ENCODE measurements at regions not wholly inside any gene's neighbourhood (a gene's known extent, or its start where the extent isn't known, plus 50 kb on each side); places are given as distances from the start of the nearest gene placed in this dataset.

DNA sequence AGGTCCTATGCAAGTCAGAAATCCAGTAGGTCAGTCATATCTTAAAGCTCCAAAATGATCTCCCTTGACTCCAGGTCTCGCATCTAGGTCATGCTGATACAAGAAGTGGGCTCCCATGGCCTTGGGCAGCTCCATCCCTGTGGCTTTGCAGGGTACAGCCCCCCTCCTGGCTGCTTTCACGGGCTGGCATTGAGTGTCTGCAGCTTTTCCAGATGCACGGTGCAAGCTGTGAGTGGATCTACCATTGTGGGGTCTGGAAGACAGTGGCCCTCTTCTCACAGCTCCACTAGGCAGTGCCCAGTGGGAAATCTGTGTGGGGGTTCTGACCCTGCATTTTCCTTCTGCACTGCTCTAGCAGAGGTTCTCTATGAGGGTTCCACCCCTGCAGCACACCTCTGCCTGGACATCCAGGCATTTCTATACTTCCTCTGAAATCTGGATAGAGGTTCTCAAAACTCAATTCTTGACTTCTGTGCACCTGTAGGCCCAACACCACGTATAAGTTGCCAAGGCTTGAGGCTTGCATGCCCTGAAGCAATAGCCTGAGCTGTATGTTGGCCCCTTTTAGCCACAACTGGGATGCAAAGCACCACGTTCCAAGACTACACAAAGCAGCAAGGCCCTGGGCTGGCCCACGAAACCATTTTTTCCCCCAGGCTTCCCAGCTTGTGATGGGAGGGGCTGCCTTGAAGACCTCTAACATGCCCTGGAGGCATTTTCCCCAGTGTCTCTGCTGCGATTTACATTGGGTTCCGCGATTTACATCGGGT is 472.7 kb downstream of the NPHP4 start:
- DNase-seq = no peak

DNA sequence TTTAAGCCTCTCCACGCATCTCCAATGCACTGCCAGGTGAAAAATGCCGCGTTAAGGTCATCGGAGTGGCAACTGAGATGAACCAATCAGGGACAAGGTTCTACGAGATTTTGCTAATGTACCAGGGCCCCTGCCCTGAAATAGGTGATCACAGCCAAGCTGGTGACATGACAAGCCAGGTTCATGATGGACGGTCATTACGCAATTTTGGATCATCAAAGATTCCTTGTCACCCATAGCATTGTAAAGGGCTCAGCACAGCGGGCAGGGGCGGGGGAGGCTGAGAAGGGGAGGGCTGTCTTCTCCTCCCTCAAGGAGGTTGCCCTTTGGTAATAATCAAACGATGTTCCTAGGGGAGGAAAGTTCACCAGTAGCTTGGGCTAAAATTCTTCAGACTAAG is 475.5 kb downstream of the NPHP4 start:
- DNase-seq = no peak

DNA sequence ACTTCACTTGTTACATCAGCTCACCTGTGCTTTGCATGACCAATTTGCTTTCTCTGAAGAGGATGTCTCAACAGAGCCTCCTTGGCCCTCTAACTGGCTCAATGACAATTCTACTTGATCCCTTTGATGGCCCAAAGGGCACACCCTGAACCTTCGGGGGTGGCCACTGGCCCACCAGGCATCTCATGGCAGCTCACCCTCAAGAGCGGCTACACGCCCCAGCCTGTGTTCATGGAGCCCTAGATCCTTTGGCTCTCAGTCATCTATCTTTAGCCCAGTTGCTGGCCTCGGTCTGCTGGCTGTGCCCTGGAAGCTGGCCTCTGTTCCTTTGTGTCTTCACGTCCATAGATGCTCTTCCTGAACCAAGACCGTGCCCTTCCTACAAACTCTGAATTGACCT is 476.7 kb downstream of the NPHP4 start:
- no peak for DNase-seq

DNA sequence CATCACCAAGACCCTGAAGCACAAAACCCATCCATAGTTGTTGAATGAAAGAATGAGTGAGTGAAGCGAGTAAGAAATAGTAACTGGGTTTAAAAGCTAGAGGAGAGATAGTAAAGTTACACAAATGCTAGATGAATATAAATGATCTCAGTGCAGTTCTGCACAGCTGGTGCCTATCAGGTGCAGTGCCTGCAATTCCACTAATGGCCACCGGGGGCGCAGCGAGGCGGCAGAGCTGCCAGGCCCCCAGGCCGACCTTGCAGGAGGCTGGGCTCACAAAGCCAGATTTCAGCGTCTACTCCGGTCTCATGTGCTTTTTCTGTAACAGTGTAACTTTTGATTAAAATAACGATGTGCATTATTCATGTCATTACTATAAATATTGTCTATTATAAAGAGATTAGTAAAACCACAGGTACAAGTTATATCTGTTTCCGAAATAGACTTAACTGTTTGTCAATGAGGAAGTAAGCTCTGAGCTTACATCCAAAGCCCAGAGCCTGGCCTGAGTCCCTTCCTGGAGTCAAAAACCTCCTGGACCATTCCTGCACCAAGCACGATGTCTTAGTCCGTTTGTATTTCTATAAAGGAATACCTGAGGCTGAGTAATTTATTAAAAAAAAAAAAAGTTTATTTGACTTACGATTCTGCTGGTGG is 477.6 kb downstream of the NPHP4 start:
- DNase-seq = peak; percentile 20

DNA sequence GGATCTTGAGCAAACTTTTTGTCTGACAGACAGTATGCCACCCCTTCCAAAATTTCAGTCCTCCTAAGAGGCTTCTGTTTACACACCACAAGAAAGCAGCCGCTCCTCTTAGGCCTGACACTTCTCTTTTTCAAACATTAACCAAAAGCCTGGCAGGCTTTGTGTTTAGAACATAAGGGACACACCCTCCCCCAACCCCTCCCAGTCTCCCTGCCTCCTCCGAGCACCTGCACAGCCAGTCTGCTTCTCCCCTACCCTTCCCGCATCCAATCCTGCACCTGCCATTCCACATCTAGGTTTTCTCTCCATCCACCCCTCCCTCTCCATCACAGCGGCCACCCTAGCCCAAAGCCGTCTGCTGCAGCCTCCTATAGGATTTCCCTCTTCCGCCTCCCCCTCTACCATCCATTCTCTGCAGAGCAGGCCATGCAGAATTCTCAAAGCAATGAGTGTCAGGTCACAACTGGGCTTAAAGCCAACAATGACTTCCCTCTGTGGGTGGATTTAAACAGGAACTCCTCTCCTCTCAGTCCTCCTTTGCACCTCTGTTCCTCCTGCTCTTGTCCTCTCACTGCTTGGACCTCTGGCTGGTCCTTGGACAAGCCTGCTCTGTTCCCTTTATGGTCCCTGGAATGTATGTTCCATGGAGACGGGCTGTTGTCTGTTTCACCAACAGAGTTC is 478.2 kb downstream of the NPHP4 start:
- no peak for DNase-seq

DNA sequence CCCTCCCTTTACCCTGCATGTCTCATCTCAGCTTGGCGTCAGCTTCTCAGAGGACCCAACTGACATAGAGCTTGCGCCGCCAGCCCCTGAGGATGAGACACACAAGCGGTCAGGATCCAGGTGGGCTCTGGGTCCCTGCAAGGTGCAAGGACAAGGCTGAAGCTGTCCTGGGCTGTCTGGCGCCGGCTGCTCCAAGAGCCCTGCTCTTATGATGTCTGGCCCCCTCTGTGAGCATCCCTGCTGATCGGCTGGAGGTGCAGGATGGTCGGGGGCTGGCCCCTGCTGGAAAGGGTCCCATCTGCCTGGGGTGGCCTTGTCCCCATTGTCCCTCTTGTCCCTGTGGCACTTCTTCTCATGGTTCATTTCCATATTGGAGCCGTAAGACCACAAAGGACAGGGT is 479.0 kb downstream of the NPHP4 start:
- no peak for DNase-seq

DNA sequence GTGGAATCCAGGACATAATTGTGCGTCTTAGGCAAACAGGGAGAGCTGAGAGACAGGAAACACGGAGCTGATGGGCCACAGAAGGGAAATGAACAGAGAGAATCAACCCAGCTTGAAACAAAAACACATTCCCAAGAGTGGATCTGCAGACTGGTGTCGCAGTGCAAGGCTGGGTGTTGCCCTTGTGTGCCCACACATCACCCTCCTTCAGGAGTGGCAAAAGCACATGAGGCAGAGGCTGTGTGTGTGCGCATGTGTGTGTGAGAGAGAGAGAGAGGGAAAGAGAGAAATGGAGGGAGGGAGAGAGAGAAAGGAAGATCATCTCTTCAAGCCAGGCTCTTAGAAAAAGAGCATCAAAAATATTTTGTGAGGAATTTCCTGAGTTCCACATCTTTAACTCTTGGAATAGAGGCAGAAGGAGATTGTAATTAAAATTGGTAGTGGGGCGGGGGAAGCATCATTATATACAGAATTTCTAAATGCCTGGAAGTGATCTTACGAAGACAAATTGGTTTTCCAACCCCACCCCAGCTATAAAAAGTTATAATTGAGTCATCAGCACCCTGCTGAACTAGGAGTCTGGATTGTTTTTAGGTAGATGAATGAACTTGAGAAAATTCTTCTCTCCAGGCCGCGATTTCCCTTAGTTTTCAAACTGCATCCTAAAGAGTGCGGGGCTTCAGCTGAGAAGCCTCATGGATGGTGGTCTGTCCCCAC is 480.7 kb downstream of the NPHP4 start:
- no peak for DNase-seq

DNA sequence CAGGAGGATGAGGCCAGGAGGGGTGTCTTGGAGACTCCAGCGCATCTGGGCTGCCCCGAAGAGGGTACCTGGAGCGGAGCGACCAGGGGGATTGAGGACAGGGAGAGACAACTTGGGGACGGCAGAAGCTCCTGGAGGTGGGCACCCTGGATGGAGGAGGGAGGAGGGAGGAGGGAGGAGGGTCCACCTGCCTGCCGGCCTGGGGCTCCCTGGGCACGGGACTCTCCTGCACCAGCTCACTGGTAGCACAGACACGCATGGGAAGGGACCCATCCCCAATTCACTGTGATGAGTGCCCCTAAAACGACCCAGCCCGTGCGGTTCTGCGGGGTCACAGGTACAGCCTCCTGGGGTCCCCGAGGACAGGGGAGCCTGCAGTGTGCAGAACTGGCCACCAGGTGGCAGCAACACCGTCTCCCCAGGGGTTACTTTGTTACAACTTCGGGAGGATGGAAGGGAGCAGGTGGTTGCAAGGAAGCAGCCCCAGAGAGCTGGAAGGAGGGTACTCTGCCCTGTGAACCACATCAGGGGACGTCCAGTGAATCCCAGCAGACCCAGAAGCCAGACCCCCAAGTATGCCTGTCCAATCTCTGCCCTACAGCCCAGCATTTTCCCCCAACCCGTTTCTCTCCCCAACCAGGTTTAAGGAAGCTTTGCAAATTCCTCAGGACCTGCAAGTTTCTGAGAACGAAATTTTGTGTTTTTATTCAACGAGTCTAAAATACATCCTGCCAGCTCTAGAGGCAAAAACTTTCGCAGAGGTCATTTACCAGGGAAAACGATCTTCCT is 482.4 kb downstream of the NPHP4 start:
- DNase-seq = peak; percentile 17

DNA sequence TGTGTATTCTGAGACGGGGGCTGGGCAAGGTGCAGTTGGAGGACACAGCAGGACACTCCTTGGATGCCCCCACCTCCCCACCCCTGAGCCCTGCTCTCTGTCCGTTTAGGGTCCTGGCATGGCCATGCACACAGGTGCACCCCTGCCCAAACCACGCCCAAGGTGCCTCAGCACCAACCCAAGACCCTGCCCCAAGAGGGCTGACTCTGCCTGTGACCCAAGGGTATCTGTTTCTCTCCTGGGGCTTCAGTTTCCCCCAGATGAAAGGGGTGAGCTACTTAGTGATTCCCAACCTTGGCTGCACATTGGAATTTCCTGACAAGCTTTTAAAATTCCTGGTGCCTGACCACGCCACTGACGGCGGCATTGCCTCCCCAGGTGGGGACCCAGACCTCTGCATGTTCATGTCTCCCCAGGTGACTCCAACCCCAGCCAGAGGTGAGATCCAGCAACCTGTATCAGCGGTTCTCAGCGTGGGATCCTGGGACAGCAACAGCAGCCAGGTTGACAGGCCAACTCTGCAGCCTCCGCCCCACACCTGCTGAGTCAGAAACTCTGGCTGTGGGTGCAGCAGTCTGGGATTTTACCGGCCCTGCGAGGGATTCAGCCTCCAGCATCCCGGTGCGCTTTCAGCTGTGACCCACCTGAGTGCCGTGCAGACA is 483.4 kb downstream of the NPHP4 start:
- DNase-seq = no peak

DNA sequence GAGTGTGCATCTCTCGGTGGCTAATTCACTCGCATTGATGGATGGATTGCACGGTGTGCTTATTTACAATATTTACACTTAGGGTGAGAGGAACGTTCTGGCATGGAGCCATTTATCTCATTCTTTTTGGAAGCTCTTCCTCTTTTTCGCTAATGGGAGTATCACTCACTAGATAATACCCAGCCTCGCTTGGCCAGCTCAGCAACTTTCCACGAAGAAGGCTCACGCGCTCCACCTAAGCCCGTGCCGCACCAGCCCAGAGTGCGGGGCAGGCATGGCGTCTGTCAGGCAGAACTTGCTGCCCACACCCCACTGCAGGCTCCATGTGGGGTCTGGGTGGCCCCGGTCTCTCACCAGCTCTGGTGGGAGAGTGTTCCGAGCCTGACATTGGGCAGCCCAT is 484.9 kb downstream of the NPHP4 start:
- no peak for DNase-seq

DNA sequence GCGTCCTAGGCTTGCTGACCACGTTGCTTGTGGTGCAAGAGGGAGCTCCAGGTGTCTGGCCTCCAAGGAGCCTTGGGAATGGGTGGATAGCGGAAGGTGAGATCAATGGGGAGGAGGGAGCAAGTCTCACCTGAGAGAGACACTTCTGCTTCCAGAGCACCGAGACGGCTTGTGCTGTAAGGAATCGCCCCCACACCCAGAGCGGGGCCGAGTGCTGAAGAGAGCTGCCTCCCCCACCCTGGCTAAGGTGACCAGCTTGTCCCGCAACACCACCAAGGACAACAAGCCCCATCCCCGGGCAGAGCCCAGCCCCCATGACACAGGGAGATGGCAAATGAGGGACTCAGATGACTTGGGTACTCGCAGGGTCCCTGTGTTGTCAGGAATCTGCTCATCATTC is 485.6 kb downstream of the NPHP4 start:
- DNase-seq = no peak

DNA sequence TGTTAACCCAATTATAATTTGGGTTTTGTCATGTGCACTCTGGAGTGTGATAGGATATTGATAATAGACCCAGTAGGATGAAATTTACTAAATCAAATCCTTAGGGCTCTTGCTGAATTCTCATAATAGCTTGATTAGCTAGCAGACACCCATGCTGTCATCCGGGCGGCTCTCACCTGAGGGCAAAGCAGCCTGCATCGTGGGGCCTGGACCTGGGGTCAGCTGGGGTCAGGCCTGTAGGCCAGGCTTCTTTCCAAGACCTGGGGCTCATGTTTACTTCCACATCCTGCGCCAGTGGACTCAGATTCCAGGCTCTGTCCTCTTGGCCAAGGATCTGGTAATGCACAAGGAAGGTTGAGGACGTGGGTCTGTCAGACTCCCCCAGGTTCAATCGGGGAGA is 486.3 kb downstream of the NPHP4 start:
- no peak for DNase-seq

DNA sequence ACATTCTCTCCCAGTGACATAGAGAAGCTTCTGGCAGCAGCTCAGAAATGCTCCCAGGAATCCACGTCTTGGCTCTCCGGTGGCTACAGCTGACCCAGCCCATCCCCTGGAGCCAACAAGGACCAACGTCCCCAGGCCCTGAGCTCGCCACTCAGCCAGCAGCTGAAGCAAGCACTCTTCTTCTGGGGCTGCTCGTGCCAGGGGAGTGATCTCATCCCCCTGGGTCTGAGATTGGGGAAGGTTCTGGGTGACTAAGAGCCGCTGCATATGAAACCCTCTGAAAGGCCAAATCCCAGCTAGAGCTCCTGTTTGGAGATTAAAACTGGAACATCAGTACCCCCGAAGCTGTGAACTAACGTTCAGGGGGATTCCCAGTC is 487.9 kb downstream of the NPHP4 start:
- no peak for DNase-seq

DNA sequence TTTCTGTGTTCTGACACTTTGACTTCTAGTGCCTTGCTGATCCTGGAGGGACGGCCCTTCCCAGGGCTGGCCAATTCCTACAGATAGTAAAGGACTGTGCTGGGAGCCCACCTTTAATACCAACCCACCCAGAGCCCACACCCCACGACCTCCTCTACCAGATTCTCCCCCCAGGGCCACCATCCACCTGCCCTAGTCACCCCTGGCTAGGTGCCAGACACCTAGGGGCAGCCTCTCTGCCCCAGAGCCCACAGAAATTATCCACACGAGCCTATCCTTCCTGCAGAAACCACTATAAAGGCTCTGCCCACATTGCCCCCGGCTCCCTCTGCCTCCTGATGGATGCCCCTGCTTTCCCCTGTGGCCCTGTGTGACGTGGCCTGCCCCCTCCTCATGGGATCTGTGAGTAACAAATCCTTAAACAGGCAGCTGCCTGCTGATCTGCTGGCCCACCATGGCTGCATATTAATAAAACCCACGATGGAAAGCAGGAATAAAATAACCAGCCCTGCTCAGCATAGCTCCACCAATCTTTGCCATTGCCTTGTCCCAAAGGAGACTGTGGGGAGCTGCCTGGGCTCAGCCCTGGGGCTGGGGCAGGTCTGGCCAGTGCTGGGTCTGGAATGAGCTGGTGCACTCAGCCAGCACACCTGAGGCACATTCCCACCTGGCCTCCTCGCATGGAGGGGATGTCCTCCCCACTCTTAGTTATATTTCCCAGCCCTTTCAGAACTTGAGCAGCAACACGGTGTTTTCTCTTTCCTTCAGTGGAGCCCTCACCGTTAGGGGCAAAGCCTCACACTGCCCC is 488.5 kb downstream of the NPHP4 start:
- DNase-seq = no peak

DNA sequence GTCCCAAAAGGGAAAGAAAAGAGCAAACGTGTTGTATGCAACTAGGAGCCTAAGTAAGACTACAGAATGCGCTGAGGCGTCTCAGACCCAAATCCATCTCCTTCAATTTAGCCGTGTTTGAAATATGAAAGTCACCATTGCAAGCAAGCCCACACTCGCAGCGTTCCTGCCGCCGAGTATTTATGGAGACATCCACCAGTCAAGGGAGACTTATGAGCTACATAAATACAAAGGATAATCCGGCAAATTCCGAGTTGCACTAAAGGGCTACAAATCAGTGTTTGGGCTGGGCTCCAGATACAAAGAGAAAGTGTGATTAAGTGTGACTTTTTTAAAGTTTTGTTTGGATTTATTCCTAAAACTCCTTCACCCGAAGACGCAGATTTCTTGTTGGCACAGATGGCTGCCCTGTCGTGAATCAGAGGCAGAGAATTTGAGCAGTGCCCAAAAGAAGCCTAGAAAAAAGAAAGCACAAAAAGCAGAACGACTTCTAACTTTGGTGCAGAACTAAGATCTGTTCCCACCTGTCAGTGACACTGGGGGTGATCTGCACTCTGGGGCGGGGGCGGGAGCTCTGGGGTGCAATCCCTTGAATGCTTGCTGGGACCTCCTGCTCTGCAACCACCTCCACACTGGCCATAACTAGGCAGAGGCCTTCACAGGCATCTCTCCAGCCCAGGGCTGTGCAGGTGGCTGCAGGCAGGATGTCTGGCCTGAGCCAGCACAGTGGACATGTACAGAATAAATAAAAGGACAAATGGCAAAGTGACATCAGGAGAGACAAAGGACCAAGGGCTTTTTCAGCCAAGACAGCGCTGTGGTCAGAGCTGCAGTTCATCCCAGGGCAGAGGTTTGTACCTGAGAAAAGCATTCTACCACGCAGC is 489.7 kb downstream of the NPHP4 start:
- no peak for DNase-seq

DNA sequence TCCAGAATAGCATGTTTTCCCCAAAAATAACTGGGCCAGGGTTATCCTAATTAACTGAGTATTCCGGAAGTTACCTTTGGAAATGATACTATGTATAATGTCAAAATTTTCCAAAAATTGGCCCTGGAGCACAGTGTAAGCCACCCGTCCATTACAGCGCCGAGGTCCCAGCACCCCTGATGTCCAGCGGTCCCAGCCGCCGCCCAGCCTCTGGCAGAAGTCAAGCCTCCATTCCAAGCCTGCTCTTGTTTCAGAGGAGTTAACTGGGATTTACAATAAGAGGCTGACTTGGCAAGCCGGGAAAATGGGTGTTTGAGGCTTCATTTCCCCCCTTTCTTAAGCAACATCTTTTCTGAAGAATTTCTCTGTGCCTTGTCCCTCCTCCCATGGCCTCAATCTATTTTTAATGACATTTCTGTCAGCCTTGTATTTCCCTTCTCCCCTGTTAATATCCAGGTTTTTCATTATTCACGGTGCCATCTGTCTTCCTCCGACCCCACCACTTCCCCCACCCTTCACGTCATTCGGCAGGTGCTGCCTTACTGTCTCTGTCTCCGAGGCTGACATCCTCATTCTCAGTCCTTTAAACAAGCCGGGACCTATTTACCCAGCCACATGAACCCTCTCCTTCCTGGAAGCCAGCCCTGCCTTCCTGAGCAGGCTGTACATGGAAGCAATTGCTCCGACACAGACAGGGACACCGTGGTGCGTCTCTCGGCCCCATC is 490.9 kb downstream of the NPHP4 start:
- DNase-seq = no peak

DNA sequence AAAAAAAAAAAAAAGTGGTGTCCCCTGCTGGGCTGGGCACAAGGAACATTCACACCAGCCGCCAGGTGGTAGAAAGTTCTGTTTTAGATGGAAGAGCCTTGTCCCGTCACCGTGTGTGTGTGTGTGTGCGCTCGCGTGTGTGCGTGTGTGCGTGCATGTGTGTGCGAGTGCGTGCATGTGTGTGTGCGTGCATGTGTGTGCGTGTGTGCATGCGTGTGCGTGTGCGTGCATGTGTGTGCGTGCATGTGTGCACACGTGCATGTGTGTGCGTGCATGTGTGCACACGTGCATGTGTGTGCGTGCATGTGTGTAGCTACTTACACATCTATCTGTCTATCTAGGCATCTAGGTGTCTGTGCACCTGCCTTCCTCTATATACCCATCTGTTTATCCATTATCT is 491.7 kb downstream of the NPHP4 start:
- DNase-seq = no peak

DNA sequence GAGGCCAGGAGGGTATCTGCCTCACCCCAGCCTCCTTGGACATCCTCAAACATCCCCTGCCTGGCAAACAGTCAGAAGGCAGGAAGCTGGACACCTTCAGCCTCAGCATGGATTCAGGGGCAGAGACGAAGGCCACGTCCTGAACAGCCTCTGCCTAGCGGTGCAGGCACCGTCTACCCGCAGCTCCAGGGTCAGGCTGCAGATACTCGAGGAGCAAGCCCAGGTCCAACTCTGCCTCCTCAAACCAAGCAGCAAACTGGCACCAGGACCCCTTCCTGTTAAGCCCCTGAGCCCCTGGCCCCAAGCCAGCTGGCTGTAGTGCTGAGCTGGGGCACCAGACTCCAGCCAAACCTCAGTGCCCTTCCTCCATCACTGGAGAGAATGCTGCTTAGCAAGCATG is 494.7 kb downstream of the NPHP4 start:
- no peak for DNase-seq

Measured in skin of body (tissue), 1 donor.